Mesenchymal stem cell (in vitro differentiated cells and primary cell): ENCODE measurements at regions not wholly inside any gene's neighbourhood (a gene's known extent, or its start where the extent isn't known, plus 50 kb on each side); places are given as distances from the start of the nearest gene placed in this dataset.

Experiments used
- DNase-seq: peaks from one replicate; pipeline ENCODE4 v3.0.0-alpha.2; 2013
- H2AFZ ChIP-seq: one replicate; pipeline ENCODE4 v1.6.1; 2013; ENCODE audit warnings: low read depth, mild to moderate bottlenecking, control low read depth, inconsistent platforms, low read length, moderate library complexity
- H2AK5ac ChIP-seq: 2 replicates; pipeline ENCODE4 v1.6.1; 2013; ENCODE audit warnings: low read length, moderate library complexity, mild to moderate bottlenecking, inconsistent platforms; ENCODE audit not compliant: severe bottlenecking
- H2BK120ac ChIP-seq: one replicate; pipeline ENCODE4 v1.6.1; 2013; ENCODE audit warnings: low read depth, mild to moderate bottlenecking, inconsistent platforms, low read length, moderate library complexity
- H2BK12ac ChIP-seq, 2 experiments: one replicate each; pipeline ENCODE4 v1.6.1; 2013; ENCODE audit warnings: inconsistent platforms in 2 of 2, low read length in 2 of 2, mild to moderate bottlenecking in 2 of 2, moderate library complexity in 2 of 2, control low read depth in 1 of 2
- H2BK15ac ChIP-seq: one replicate; pipeline ENCODE4 v1.6.1; 2013; ENCODE audit warnings: mild to moderate bottlenecking, low read depth, inconsistent platforms; ENCODE audit not compliant: poor library complexity, severe bottlenecking
- H2BK5ac ChIP-seq: 2 replicates; pipeline ENCODE4 v1.6.1; 2013; ENCODE audit warnings: low read depth, mild to moderate bottlenecking, low read length, control low read depth, inconsistent platforms; ENCODE audit not compliant: poor library complexity, severe bottlenecking
- H3K14ac ChIP-seq, 2 experiments: one replicate each; pipeline ENCODE4 v1.6.1; 2013; ENCODE audit warnings: inconsistent platforms in 2 of 2, low read length in 2 of 2, control low read depth in 1 of 2, mild to moderate bottlenecking in 1 of 2, moderate library complexity in 1 of 2
- H3K18ac ChIP-seq, 2 experiments: one replicate each; pipeline ENCODE4 v1.6.1; 2013; ENCODE audit warnings: inconsistent platforms in 2 of 2, low read length in 2 of 2, control low read depth in 1 of 2, low read depth in 1 of 2, mild to moderate bottlenecking in 1 of 2
- H3K23ac ChIP-seq, 2 experiments: one replicate each; pipeline ENCODE4 v1.6.1; 2013; ENCODE audit warnings: inconsistent platforms in 2 of 2, low read length in 2 of 2, mild to moderate bottlenecking in 2 of 2, moderate library complexity in 2 of 2, control low read depth in 1 of 2
- H3K27ac ChIP-seq: 2 replicates; pipeline ENCODE4 v1.5.1; 2013; ENCODE audit warnings: mild to moderate bottlenecking, moderate library complexity, low read length, control low read depth, inconsistent platforms; ENCODE audit not compliant: poor library complexity, severe bottlenecking
- H3K27me3 ChIP-seq, 2 experiments: 2 replicates each; pipeline versions ENCODE4 v1.6.1 to v1.7.0; 2013; ENCODE audit warnings: low read length in 2 of 2, mild to moderate bottlenecking in 2 of 2, moderate library complexity in 2 of 2, control low read depth in 1 of 2, inconsistent platforms in 1 of 2; ENCODE audit not compliant: control insufficient read depth in 1 of 2, insufficient read depth in 1 of 2
- H3K36me3 ChIP-seq, 2 experiments: 2 replicates each; pipeline versions ENCODE4 v1.6.1 to v1.7.0; 2013; ENCODE audit warnings: low read length in 2 of 2, control low read depth in 1 of 2, inconsistent platforms in 1 of 2, low read depth in 1 of 2, mild to moderate bottlenecking in 1 of 2; ENCODE audit not compliant: insufficient read depth in 2 of 2, control insufficient read depth in 1 of 2
- H3K4ac ChIP-seq, 2 experiments: one replicate each; pipeline ENCODE4 v1.6.1; 2013; ENCODE audit warnings: inconsistent platforms in 2 of 2, low read length in 2 of 2, mild to moderate bottlenecking in 2 of 2, moderate library complexity in 2 of 2, control low read depth in 1 of 2, low read depth in 1 of 2
- H3K4me1 ChIP-seq: 2 replicates; pipeline ENCODE4 v1.6.1; 2013; ENCODE audit warnings: low read depth, low read length, control low read depth; ENCODE audit not compliant: control insufficient read depth, insufficient read depth
- H3K4me2 ChIP-seq: 2 replicates; pipeline ENCODE4 v1.6.1; 2013; ENCODE audit warnings: low read length, mild to moderate bottlenecking, inconsistent platforms; ENCODE audit not compliant: poor library complexity, severe bottlenecking
- H3K4me3 ChIP-seq, 2 experiments: 2 replicates each; pipeline versions ENCODE4 v1.5.1 to v1.7.0; 2013; ENCODE audit warnings: low read length in 2 of 2, mild to moderate bottlenecking in 2 of 2, control low read depth in 1 of 2, low read depth in 1 of 2; ENCODE audit not compliant: insufficient read depth in 1 of 2
- H3K79me1 ChIP-seq: replicated peaks from 2 replicates; pipeline ENCODE4 v1.6.1; 2013; ENCODE audit warnings: mild to moderate bottlenecking, control low read depth, low read length, inconsistent platforms; ENCODE audit not compliant: poor library complexity, severe bottlenecking
- H3K9ac ChIP-seq: 2 replicates; pipeline ENCODE4 v1.7.0; 2013; ENCODE audit warnings: mild to moderate bottlenecking, low read length, moderate library complexity
- H3K9me3 ChIP-seq: 2 replicates; pipeline ENCODE4 v1.7.0; 2013; ENCODE audit warnings: mild to moderate bottlenecking, low read length; ENCODE audit not compliant: control insufficient read depth
- H4K8ac ChIP-seq: one replicate; pipeline ENCODE4 v1.6.1; 2013; ENCODE audit warnings: inconsistent platforms, mild to moderate bottlenecking, low read length, moderate library complexity
- H4K91ac ChIP-seq: one replicate; pipeline ENCODE4 v1.6.1; 2013; ENCODE audit warnings: mild to moderate bottlenecking, low read length, inconsistent platforms
- WGBS: methylation state at CpG from one replicate; pipeline ENCODE4 v1.1.7; 2013; ENCODE audit warnings: mixed read lengths; 5-methylcytosine and 5-hydroxymethylcytosine counted together

- no peak overlapping the region for H3K9ac ChIP-seq
- 100% methylated on average over 1 of the region's 2 CpGs for WGBS
- no peak overlapping the region for H3K27ac ChIP-seq
- no peak overlapping the region for H4K91ac ChIP-seq
- H2AK5ac ChIP-seq = no peak overlapping the region
- no peaks in the 10 kb centered on the region for H3K4me1 ChIP-seq
- no peak overlapping the region for H3K14ac ChIP-seq
- no peak for DNase-seq
- no peak overlapping the region for H2BK15ac ChIP-seq
- H3K9me3 ChIP-seq = peaks cover 6% of the 10 kb centered on the region
- no peaks in the 10 kb centered on the region for H3K36me3 ChIP-seq
- H3K27me3 ChIP-seq = no peaks in the 10 kb centered on the region
- H2BK5ac ChIP-seq = no peak overlapping the region
- H2BK12ac ChIP-seq = no peak overlapping the region
- no peak overlapping the region for H3K4me2 ChIP-seq
- H3K23ac ChIP-seq = no peak overlapping the region
- no peak overlapping the region for H3K4ac ChIP-seq
- no peak overlapping the region for H3K4me3 ChIP-seq
- H2AFZ ChIP-seq = no peak overlapping the region
- no peak overlapping the region for H4K8ac ChIP-seq
- no peak overlapping the region for H2BK120ac ChIP-seq
- H3K79me1 ChIP-seq = no peaks in the 10 kb centered on the region
- H3K18ac ChIP-seq = no peak overlapping the region
Measured at GRCh38 chr2:58851598-58851997, 610.5 kb upstream of the FANCL start.

- no peak overlapping the region for H3K23ac ChIP-seq
- no peaks in the 10 kb centered on the region for H3K9me3 ChIP-seq
- H4K91ac ChIP-seq = no peak overlapping the region
- no peaks in the 10 kb centered on the region for H3K4me1 ChIP-seq
- no peak overlapping the region for H2AFZ ChIP-seq
- no peaks in the 10 kb centered on the region for H3K27me3 ChIP-seq
- H3K36me3 ChIP-seq = no peaks in the 10 kb centered on the region
- H3K14ac ChIP-seq = no peak overlapping the region
- 100% methylated on average over 3 of the region's 3 CpGs for WGBS
- no peak for DNase-seq
- H2BK15ac ChIP-seq = no peak overlapping the region
- H2BK5ac ChIP-seq = no peak overlapping the region
- H2BK12ac ChIP-seq = no peak overlapping the region
- H3K4ac ChIP-seq = no peak overlapping the region
- H3K79me1 ChIP-seq = no peaks in the 10 kb centered on the region
- H2BK120ac ChIP-seq = no peak overlapping the region
- no peak overlapping the region for H2AK5ac ChIP-seq
- H3K4me3 ChIP-seq = no peak overlapping the region
- no peak overlapping the region for H3K9ac ChIP-seq
- H4K8ac ChIP-seq = no peak overlapping the region
- H3K18ac ChIP-seq = no peak overlapping the region
- H3K27ac ChIP-seq = no peak overlapping the region
- no peak overlapping the region for H3K4me2 ChIP-seq
Measured at GRCh38 chr2:58845011-58845410, 603.9 kb upstream of the FANCL start.

GRCh38 chr2:58842501-58843155, 601.5 kb upstream of the FANCL start:
- Histone ChIP-seq H2BK120ac (no peak overlapping the region), H2BK12ac (no peak overlapping the region)
- 90% methylated on average over 3 of the region's 5 CpGs for WGBS

GRCh38 chr2:58834404-58834803, 593.3 kb upstream of the FANCL start:
- no peak overlapping the region for H4K91ac ChIP-seq
- no peak overlapping the region for H3K14ac ChIP-seq
- H3K4ac ChIP-seq = no peak overlapping the region
- peak; percentile 45 for DNase-seq
- no peaks in the 10 kb centered on the region for H3K27me3 ChIP-seq
- no peak overlapping the region for H3K4me3 ChIP-seq
- H2BK15ac ChIP-seq = no peak overlapping the region
- no peak overlapping the region for H2AK5ac ChIP-seq
- H2BK12ac ChIP-seq = no peak overlapping the region
- H3K18ac ChIP-seq = no peak overlapping the region
- H3K79me1 ChIP-seq = no peaks in the 10 kb centered on the region
- no peak overlapping the region for H2AFZ ChIP-seq
- peaks cover 18% of the 10 kb centered on the region for H3K9me3 ChIP-seq
- no peaks in the 10 kb centered on the region for H3K4me1 ChIP-seq
- no peak overlapping the region for H3K27ac ChIP-seq
- no CpG with 5 or more reads among the region's 3 CpGs for WGBS
- H2BK120ac ChIP-seq = no peak overlapping the region
- no peak overlapping the region for H3K23ac ChIP-seq
- no peak overlapping the region for H3K9ac ChIP-seq
- H4K8ac ChIP-seq = no peak overlapping the region
- H3K36me3 ChIP-seq = no peaks in the 10 kb centered on the region
- H2BK5ac ChIP-seq = no peak overlapping the region
- H3K4me2 ChIP-seq = no peak overlapping the region

More at GRCh38 chr2:58842501-58843155, 601.5 kb upstream of the FANCL start:
- Histone ChIP-seq H3K27me3 (no peaks in the 10 kb centered on the region), H4K91ac (no peak overlapping the region), H3K4me2 (no peak overlapping the region), H3K27ac (no peak overlapping the region), H3K4me3 (no peak overlapping the region), H3K23ac (no peak overlapping the region), H3K9me3 (no peaks in the 10 kb centered on the region), H4K8ac (no peak overlapping the region), H2AFZ (no peak overlapping the region), H2AK5ac (no peak overlapping the region), H3K18ac (no peak overlapping the region), H3K79me1 (no peaks in the 10 kb centered on the region), H3K9ac (no peak overlapping the region), H2BK5ac (no peak overlapping the region), H3K4me1 (no peaks in the 10 kb centered on the region), H3K4ac (no peak overlapping the region), H3K36me3 (no peaks in the 10 kb centered on the region), H3K14ac (no peak overlapping the region), H2BK15ac (no peak overlapping the region)
- DNase-seq = no peak
